ENCODE measurements at regions not wholly inside any gene's neighbourhood (a gene's known extent, or its start where the extent isn't known, plus 50 kb on each side); places are given as distances from the start of the nearest gene placed in this dataset.
"Not testable (repeated sequence)": the region's sequence is repeated elsewhere in the genome, so short reads cannot be mapped to it uniquely, and the experiment has no call there.

GRCh38 chr6:1004885-1005630 lies 306.8 kb upstream of the FOXQ1 start:
- DNase-seq: no peak
- no peak for TF ChIP-seq GATA1 (IDR thresholded peaks at IDR 0.05; ENCODE audit: low read depth, low read length)
- TF ChIP-seq POLR2A (IDR thresholded peaks at IDR 0.05; ENCODE audit: low read length): no peak

GRCh38 chr6:1003394-1004160 lies 308.3 kb upstream of the FOXQ1 start:
- TF ChIP-seq POLR2A (IDR thresholded peaks at IDR 0.05; ENCODE audit: low read length): no peak
- TF ChIP-seq GATA1 (IDR thresholded peaks at IDR 0.05; ENCODE audit: low read depth, low read length): no peak
- no peak for DNase-seq

GRCh38 chr6:1002989-1003388 lies 308.9 kb upstream of the FOXQ1 start:
- TF ChIP-seq GATA1 (IDR thresholded peaks at IDR 0.05; ENCODE audit: low read depth, low read length) (no peak), POLR2A (IDR thresholded peaks at IDR 0.05; ENCODE audit: low read length) (no peak)
- DNase-seq: no peak

- TF ChIP-seq POLR2A (IDR thresholded peaks at IDR 0.05; ENCODE audit: low read length) (no peak), GATA1 (IDR thresholded peaks at IDR 0.05; ENCODE audit: low read depth, low read length) (no peak)
- no peak for DNase-seq
Measured at GRCh38 chr6:1001655-1002349, 308.9 kb upstream of the EXOC2 start.

- no peak for TF ChIP-seq GATA1 (IDR thresholded peaks at IDR 0.05; ENCODE audit: low read depth, low read length)
- TF ChIP-seq POLR2A (IDR thresholded peaks at IDR 0.05; ENCODE audit: low read length): no peak
- no peak for DNase-seq
Measured at GRCh38 chr6:999552-999951, 306.6 kb upstream of the EXOC2 start.

- TF ChIP-seq POLR2A (IDR thresholded peaks at IDR 0.05; ENCODE audit: low read length) (no peak), GATA1 (IDR thresholded peaks at IDR 0.05; ENCODE audit: low read depth, low read length) (no peak)
- no peak for DNase-seq
Measured at GRCh38 chr6:998551-998950, 305.6 kb upstream of the EXOC2 start.

- no peak for DNase-seq
- no peak for TF ChIP-seq GATA1 (IDR thresholded peaks at IDR 0.05; ENCODE audit: low read depth, low read length)
- TF ChIP-seq POLR2A (IDR thresholded peaks at IDR 0.05; ENCODE audit: low read length): no peak
Measured at GRCh38 chr6:996271-996852, 303.4 kb upstream of the EXOC2 start.

GRCh38 chr6:991192-991591 lies 298.3 kb upstream of the EXOC2 start:
- no peak for TF ChIP-seq GATA1 (IDR thresholded peaks at IDR 0.05; ENCODE audit: low read depth, low read length)
- no peak for TF ChIP-seq POLR2A (IDR thresholded peaks at IDR 0.05; ENCODE audit: low read length)
- no peak for DNase-seq

GRCh38 chr6:984031-984430 lies 291.1 kb upstream of the EXOC2 start:
- no peak for TF ChIP-seq GATA1 (IDR thresholded peaks at IDR 0.05; ENCODE audit: low read depth, low read length)
- no peak for TF ChIP-seq POLR2A (IDR thresholded peaks at IDR 0.05; ENCODE audit: low read length)
- DNase-seq: no peak

GRCh38 chr6:978937-979685 lies 286.2 kb upstream of the EXOC2 start:
- TF ChIP-seq GATA1 (IDR thresholded peaks at IDR 0.05; ENCODE audit: low read depth, low read length) (no peak), POLR2A (IDR thresholded peaks at IDR 0.05; ENCODE audit: low read length) (no peak)
- DNase-seq: no peak

- DNase-seq: not testable (repeated sequence)
Measured at GRCh38 chr6:977226-977625, 284.3 kb upstream of the EXOC2 start.

- TF ChIP-seq GATA1 (IDR thresholded peaks at IDR 0.05; ENCODE audit: low read depth, low read length) (no peak), POLR2A (IDR thresholded peaks at IDR 0.05; ENCODE audit: low read length) (no peak)
- no peak for DNase-seq
Measured at GRCh38 chr6:971981-972640, 279.2 kb upstream of the EXOC2 start.

GRCh38 chr6:968791-969190 lies 275.9 kb upstream of the EXOC2 start:
- no peak for DNase-seq
- TF ChIP-seq POLR2A (IDR thresholded peaks at IDR 0.05; ENCODE audit: low read length): no peak
- no peak for TF ChIP-seq GATA1 (IDR thresholded peaks at IDR 0.05; ENCODE audit: low read depth, low read length)
